ENCODE measurements at regions not wholly inside any gene's neighbourhood (a gene's known extent, or its start where the extent isn't known, plus 50 kb on each side); places are given as distances from the start of the nearest gene placed in this dataset.

DNA sequence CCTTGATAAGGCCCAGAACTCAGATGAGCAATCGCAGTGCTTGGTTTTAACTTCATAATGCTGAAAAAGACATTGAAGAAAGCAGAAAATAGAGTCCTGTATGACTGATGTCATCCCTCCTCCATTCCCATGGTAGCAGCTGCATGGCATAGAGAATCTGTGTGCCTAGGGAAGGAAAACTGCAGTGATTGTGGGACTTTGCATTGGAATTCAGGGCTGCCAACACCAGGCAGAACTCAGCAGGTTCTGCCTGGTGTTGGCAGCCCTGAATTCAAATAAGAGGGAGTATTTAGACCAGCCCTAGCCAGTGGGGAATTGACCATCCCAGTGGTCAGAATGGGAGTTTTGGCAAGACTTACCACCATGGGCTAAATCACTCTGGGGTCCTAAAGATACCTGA lies 1016.0 kb downstream of the FAM181B start:
- DNase-seq, result no peak
- TF ChIP-seq POLR2A (IDR thresholded peaks at IDR 0.05) (no peak), EP300 (IDR thresholded peaks at IDR 0.05) (no peak)
- TF ChIP-seq, protein P1, sequence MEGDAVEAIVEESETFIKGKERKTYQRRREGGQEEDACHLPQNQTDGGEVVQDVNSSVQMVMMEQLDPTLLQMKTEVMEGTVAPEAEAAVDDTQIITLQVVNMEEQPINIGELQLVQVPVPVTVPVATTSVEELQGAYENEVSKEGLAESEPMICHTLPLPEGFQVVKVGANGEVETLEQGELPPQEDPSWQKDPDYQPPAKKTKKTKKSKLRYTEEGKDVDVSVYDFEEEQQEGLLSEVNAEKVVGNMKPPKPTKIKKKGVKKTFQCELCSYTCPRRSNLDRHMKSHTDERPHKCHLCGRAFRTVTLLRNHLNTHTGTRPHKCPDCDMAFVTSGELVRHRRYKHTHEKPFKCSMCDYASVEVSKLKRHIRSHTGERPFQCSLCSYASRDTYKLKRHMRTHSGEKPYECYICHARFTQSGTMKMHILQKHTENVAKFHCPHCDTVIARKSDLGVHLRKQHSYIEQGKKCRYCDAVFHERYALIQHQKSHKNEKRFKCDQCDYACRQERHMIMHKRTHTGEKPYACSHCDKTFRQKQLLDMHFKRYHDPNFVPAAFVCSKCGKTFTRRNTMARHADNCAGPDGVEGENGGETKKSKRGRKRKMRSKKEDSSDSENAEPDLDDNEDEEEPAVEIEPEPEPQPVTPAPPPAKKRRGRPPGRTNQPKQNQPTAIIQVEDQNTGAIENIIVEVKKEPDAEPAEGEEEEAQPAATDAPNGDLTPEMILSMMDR (IDR thresholded peaks at IDR 0.05), result no peak
- Histone ChIP-seq H3K4me1 (ENCODE audit: insufficient read depth) (no peaks in the 10 kb centered on the region), H3K27ac (no peak overlapping the region), H3K9me3 (no peaks in the 10 kb centered on the region), H3K27me3 (no peaks in the 10 kb centered on the region), H3K36me3 (no peaks in the 10 kb centered on the region), H3K4me3 (no peak overlapping the region)
- intact Hi-C loops (cut with DNase I), result no loop called here
- 83 to 90% (median 84%) methylated on average over 1 of the region's 1 CpG for WGBS, 3 donors

DNA sequence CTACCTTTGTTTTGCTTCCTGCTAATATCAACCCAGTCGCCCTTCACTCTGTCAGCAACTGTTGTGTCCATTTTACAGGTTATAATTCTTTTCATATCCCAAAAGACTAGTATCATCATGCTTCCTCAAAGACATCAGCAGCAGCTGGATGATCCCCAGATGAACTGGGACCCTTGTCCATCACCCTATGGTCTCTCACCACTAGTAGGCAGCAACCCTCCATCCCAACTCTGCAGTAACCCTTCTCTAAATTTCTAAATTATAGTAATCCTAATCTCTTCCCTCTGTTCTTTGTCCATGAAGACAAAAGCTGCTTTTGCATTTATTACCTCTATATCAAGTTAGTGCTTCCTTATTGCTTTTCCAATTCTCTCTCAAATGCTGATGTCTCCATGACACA lies 1025.8 kb downstream of the FAM181B start:
- H3K36me3 ChIP-seq, result no peaks in the 10 kb centered on the region

DNA sequence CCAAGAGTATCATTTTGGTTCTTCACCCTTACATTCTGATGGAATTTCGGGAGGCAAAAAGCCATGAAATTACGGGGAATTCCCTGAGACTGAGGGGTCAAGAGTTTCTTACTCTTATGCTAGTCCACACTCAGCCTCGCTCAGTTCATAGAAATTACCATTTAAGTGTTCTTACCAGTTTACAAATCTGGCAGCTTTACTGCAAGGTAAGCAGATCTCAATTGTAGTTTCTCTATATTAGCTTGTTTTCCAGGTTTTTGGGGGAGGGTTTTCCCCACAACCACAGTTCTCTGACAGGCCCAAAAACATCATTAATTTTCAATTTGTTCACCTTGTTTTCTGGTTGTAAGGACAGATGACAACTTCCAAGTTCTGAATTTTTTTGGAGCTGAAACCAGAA lies 1028.4 kb downstream of the FAM181B start:
- intact Hi-C loops (cut with DNase I), result no loop called here
- Histone ChIP-seq H3K36me3 (no peaks in the 10 kb centered on the region), H3K27ac (no peak overlapping the region), H3K4me1 (ENCODE audit: insufficient read depth) (no peaks in the 10 kb centered on the region), H3K27me3 (no peaks in the 10 kb centered on the region), H3K9me3 (no peaks in the 10 kb centered on the region), H3K4me3 (no peak overlapping the region)
- no peak for DNase-seq
- WGBS, 3 donors, result 10 to 42% (median 34%) methylated on average over 3 of the region's 3 CpGs
- TF ChIP-seq EP300 (IDR thresholded peaks at IDR 0.05), result no peak
- TF ChIP-seq, protein P1 (IDR thresholded peaks at IDR 0.05), result no peak
- no peak for TF ChIP-seq POLR2A (IDR thresholded peaks at IDR 0.05)

More for the DNA sequence above, 1025.8 kb downstream of the FAM181B start:
- Histone ChIP-seq H3K27ac (no peak overlapping the region), H3K9me3 (no peaks in the 10 kb centered on the region), H3K4me1 (ENCODE audit: insufficient read depth) (no peaks in the 10 kb centered on the region), H3K4me3 (no peak overlapping the region), H3K27me3 (no peaks in the 10 kb centered on the region)
- no peak for DNase-seq
- no peak for TF ChIP-seq EP300 (IDR thresholded peaks at IDR 0.05)
- TF ChIP-seq, protein P1 (IDR thresholded peaks at IDR 0.05), result no peak
- WGBS, 3 donors, result 61 to 71% (median 66%) methylated on average over 1 of the region's 1 CpG
- intact Hi-C loops (cut with DNase I), result no loop called here

DNA sequence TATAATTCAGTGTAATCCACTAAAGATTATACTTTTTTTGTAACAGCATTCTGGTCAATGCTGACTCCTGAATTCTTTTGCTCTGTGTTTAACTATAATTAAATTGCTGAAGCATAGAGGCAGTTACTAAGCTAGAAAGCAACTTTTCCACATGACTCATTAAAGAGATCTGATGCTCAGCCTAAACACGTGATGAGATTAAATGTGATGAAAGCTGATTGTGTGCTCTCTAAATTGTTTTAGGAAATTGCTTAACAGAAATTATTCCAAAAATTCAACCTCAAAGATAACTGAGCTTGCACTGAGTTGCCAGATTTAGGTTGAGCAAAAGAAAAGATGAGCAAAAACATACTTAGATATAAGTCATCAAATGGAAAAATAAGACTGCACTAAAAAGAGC lies 1033.6 kb downstream of the FAM181B start:
- TF ChIP-seq POLR2A (IDR thresholded peaks at IDR 0.05) (no peak), EP300 (IDR thresholded peaks at IDR 0.05) (no peak)
- TF ChIP-seq, protein P1 (IDR thresholded peaks at IDR 0.05), result no peak
- Histone ChIP-seq H3K36me3 (no peaks in the 10 kb centered on the region), H3K27me3 (no peaks in the 10 kb centered on the region), H3K27ac (no peak overlapping the region), H3K4me3 (no peak overlapping the region), H3K4me1 (ENCODE audit: insufficient read depth) (no peaks in the 10 kb centered on the region), H3K9me3 (no peaks in the 10 kb centered on the region)
- intact Hi-C loops (cut with DNase I), result no loop called here
- WGBS, 3 donors, result 36 to 48% (median 47%) methylated on average over 1 of the region's 1 CpG
- no peak for DNase-seq

DNA sequence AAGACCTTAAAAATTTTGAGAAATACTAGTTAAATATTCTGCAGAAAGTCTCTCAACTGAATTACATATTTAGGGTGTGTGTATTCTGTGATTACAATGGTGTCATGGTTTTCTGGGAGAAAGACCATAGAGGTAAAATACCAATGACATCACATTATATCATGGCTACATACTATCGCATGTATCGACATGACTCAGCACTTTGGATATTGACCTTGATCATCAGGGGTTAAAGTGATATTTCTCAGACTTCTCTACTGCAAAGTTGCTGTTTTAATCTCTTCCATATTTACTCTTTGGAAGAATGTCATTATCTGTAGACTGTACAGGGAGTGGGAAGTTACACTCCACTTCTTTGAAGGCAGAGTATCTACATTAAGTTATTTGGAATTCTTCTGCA lies 1046.6 kb downstream of the FAM181B start:
- H3K9me3 ChIP-seq, result no peaks in the 10 kb centered on the region

More for the DNA sequence above, 1046.6 kb downstream of the FAM181B start:
- intact Hi-C loops (cut with DNase I), result no loop called here
- no peak overlapping the region for H3K4me3 ChIP-seq
- no peaks in the 10 kb centered on the region for H3K27me3 ChIP-seq
- H3K36me3 ChIP-seq, result no peaks in the 10 kb centered on the region
- H3K4me1 ChIP-seq (ENCODE audit: insufficient read depth), result no peaks in the 10 kb centered on the region
- TF ChIP-seq, protein P1 (IDR thresholded peaks at IDR 0.05), result no peak
- no peak for TF ChIP-seq POLR2A (IDR thresholded peaks at IDR 0.05)
- TF ChIP-seq EP300 (IDR thresholded peaks at IDR 0.05), result no peak
- WGBS, 3 donors, result 82 to 93% (median 82%) methylated on average over 2 of the region's 2 CpGs
- DNase-seq, result no peak
- H3K27ac ChIP-seq, result no peak overlapping the region
